NCI-H187 (cell line): ENCODE measurements at regions not wholly inside any gene's neighbourhood (a gene's known extent, or its start where the extent isn't known, plus 50 kb on each side); places are given as distances from the start of the nearest gene placed in this dataset.

Experiments
- DNase-seq, 2 experiments: peaks; one replicate each; lab custom pipeline; 2025; lab: John Stamatoyannopoulos, UW

- no peak for DNase-seq
Measured at GRCh38 chr2:78585871-78586270, 439.6 kb upstream of the REG3G start.

- DNase-seq, result no peak
Measured at GRCh38 chr2:78586316-78586715, 439.2 kb upstream of the REG3G start.

DNA sequence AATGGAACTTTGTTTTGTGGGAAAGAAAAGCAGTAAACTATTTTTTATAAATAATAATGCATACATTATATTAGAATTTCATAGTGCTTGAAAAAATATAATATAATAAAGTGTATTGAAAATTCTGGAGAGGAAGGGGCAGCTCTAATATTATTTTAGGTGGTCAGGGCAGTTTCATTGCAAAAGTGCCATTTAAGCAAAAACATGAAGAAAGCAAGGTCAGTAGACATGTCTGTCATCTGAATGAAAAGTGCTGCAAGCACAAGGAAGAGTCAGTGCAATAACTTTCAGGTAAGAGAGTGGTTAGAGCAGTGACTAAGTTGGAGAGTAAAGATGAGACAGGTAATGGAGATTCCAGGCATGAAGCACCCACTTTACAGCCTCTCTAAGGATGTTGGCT, 435.6 kb upstream of the REG3G start:
- no peak for DNase-seq

DNA sequence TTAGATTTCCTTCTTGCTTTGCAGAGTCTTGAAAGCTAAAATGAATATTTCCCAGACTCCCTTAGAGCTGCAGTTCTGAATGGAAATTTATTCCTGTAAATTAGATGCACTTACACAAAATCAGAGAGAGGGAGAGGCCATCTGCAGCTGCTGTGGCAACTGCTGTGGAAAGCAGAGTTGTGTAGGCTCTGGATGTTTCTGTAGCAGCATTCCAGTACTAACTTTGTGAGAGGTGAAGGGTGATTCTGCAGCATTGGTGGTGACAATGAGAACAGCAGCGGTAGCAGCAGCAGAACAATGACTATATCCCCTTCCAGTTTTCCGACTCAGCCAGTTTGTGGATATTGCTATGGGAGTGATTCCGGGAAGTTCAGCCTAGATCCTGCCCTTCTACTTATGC, 433.0 kb upstream of the REG3G start:
- DNase-seq, result no peak

DNA sequence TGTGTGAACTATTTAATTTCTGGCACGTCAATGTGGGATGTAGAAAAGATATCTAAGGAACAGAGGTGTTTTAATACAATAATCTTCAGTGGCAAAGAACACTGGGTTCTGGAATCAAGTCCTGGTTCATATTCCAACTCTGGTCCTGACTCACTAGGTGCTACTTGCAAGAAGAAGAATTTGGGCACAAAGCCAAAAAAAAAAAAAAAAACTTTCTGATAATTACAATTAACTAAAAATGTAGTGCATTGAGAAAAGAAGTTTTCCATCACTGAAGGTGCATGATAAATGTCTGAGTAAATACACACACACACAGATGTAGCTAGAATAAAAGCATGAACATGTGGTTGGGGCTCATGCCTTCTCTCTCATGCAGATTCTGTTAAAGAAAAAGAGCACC, 424.4 kb upstream of the REG3G start:
- no peak for DNase-seq

GRCh38 chr2:78602862-78603261, 422.6 kb upstream of the REG3G start:
- DNase-seq, result no peak

- peak in 1 of 2 experiments; percentile 0 for DNase-seq
Measured at GRCh38 chr2:78606895-78607294, 418.6 kb upstream of the REG3G start.

DNA sequence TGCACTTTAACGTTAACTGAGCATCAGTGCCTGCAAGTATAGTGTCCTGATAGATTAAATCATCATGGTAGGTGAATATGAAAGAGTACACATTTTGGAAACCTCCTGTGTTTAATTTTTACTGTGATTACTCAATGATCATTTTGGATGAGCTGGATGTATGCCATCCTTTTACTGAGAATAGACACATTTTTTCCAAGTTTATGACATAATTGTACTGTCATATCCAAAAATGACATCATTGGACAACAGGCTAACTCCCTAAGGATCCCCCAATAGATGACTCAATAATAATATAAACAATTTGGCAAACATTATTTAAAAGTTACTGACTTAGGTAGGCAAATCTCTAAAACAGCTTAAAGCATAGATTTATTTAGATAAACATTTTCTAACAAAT, 410.8 kb upstream of the REG3G start:
- no peak for DNase-seq

DNA sequence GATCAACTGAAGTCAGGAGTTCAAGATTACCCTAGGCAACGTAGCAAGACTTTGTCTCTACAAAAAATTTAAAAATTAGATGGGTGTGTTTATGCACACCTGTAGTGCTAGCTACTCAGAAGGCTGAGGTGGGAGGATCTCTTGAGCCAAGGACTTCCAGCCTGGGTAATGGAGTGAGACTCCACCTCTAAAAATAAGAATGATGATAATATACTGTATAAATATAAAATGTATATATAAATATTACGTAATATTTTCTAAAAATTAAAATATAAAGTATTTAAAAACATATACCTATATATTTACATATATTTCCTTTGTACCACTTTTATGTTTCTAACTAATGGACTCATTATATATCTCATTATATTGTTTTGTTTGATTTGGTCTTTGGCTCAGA, 409.5 kb upstream of the REG3G start:
- no peak for DNase-seq

- no peak for DNase-seq
Measured at GRCh38 chr2:78634425-78634824, 391.1 kb upstream of the REG3G start.

DNA sequence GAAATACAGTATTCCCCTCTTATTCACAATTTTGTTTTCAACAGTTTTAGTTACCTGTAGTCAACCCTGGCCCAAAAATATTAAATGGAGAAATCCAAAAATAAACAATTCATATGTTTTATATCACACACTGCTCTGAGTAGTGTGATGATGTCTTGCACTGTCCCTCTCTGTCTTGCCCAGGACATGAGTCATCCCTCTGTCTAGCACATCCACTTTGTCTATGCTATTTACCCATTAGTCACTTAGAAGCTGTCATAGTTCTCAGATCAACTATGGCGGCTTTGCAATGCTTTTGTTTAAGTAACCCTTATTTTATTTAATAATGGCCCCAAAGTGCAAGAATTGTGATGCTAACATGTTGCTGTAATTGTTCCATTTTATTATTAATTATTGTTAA, 380.6 kb upstream of the REG3G start:
- no peak for DNase-seq

- DNase-seq, result no peak
Measured at GRCh38 chr2:78646533-78647364, 378.8 kb upstream of the REG3G start.

DNA sequence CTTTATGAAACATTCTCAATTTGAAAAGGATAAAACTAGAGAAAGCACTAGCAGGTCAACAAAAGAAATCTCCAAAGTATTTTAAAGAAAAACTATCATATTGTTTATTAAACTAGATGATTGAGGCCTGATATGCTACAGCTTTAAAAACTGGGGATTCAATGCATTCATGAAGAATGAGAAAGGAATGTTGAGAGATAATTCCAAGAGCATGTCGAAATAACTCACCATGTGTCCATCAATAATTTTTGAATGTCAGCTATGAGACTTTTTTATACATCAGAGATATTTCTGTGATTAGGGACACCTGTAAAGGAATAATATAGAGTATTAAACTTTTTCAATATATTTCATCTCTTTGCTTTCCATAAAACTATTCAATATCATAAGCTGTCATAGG, 376.9 kb upstream of the REG3G start:
- no peak for DNase-seq

GRCh38 chr2:78654941-78655340, 370.6 kb upstream of the REG3G start:
- no peak for DNase-seq

DNA sequence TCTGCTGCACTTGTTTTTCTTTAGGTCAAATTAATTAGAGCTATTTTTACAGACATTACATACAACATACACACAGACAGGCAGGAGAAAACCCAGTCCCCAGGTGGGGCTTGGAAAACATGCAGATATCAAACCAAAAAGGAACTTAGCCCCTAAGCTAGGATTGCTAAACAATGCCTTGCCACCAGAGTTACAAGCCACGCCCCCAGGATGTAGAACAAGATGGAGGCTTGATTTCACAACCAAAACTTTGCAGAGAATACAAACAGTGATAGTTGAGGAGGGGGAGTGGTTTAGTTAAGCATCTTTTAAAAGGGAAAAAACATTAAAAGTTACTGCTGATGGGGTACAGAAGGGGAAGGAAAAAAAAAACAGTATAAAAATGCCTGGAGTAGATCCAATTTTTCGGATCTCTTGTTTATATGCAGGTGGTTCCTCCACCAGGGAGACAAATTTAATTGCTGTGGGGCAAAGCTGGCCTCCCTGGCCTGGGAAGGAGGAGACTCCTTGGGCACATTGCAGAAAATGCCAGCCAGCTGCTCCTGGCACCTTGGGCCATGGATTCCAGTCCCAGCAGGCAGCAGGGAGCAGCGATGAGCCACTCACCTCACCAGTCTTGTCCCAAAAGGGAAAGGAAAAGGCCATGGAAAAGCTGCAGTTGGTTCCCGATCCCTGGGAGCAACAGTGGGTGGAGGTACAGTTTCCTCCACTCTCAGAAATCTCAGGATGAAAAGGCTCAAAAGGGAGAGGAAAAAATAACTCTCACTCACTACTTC, 348.4 kb upstream of the REG3G start:
- no peak for DNase-seq

DNA sequence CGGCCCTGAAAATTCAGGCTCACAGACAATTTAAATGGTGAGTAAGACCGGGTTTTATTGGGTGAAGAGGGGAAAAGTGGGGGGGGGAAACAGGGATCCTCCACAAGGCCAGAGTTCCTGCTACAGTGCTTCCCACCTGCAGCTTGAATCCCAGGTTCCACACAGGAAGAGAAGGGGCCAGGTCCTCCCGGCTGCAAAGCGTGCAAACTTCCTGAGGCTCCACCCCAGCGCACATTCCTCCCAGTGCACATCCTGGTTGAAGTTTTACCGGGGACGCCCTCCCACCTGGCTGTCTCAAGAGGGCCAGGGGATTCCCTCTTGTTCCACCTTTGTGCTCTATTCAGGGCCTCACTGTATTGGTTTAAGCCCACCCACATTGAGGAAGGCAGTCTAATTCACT, 347.7 kb upstream of the REG3G start:
- no peak for DNase-seq

DNA sequence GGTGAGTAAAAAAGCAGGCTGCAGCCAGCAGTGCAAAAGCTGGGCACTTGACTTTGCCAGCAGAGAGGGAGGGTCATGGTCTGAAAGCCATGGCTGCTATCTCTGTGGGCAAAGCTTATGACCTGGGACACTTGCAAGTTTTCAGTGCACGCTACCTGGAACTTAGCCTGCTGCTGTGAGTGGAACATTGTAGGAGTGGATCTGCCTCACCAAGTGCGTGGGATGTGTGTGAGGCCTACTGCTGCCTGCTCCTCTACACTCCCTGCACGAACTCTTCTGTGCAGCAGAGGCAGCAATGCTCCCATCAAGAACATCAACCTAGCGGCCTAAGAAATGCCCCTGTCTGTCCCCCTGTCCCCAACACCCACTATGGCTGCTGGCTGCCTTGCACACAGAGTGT, 344.1 kb upstream of the REG3G start:
- DNase-seq, result no peak

DNA sequence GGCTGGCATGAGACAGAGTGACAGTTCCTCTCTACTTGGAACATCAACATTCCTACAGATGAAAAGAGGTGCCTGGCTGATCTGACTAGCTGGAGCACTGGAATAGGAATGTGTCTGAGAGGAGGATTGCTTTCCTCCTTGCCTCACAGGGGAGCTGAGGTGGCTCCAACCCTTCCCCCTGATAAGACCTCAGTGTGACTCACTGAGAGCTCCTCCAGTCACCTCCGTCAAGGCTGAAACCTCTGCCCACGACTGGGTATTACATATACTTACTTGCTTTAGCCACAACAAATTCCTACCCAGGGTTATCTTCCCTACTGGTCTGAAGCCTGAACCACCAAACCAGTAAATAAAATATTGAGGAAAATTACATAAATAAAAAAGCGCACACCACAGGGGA, 342.7 kb upstream of the REG3G start:
- DNase-seq, result no peak

DNA sequence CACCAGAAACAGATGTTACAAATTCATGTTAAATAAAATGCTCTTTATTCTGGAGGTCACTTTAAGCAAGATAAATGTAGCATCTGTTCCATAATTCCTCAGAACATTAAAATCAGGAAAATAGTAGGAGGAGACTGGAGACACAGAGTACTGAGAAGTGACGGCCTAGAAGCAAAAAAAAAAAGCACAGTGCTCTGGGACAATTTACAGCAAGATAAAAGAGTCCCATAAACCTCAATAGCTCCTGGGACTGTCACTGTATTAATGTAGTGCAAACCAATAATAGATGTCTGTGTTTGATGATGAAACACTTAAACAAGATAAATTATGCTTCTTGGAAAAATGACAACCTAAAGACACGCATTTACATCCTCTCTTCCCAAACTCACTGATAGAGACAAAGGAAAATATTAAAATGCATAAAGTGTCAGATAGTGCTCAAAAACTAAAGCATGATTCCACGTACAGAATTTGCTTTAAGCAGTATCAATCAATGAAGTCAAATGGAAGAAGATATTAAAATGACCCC, 338.8 kb upstream of the REG3G start:
- DNase-seq, result no peak

GRCh38 chr2:78699696-78700095, 325.8 kb upstream of the REG3G start:
- DNase-seq, result no peak

- no peak for DNase-seq
Measured at GRCh38 chr2:78701546-78701945, 324.0 kb upstream of the REG3G start.

DNA sequence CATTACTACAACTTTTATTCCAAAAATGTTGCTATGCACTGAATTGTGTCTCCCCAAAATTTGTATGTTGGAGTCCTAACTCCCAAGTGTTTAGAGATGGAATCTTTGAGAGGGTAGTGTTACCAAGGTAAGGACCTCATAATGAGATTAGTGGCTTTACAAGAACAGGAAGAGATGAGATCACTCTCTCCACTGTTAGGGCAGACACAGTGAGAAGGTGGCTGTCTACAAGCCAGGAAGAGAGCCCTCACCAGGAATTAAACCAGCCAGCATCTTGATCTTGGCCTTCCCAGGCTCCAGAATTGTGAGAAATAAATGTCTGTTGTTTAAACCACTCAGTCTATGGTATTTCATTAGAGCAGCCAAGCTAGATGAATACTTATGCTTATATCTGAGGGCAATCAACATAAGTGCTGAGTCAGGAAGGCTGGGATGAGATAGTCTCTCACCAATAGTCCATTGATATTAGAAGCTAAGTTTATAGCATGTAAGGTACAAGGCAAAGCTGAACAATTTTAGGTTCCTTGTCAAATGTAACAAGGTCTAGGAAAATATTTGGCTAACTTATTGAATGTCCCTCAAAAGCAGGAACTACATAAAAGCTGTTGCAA, 317.6 kb upstream of the REG3G start:
- no peak for DNase-seq
